HTR-8/SVneo (cell line): ENCODE measurements at regions not wholly inside any gene's neighbourhood (a gene's known extent, or its start where the extent isn't known, plus 50 kb on each side); places are given as distances from the start of the nearest gene placed in this dataset.

Source experiments
- DNase-seq: peaks from one replicate; pipeline ENCODE4 v3.0.0; 2011; ENCODE audit warnings: low spot score, mixed read lengths; ENCODE audit not compliant: insufficient read length
- FAIRE-seq: peaks from 2 replicates; lab custom pipeline; 2011; peaks lifted over from hg19 to GRCh38; lab: Jason Lieb, UNC

GRCh38 chr2:236403125-236403524 is 138.9 kb upstream of the ASB18 start:
- DNase-seq (no peak), FAIRE-seq (no peak)

DNA sequence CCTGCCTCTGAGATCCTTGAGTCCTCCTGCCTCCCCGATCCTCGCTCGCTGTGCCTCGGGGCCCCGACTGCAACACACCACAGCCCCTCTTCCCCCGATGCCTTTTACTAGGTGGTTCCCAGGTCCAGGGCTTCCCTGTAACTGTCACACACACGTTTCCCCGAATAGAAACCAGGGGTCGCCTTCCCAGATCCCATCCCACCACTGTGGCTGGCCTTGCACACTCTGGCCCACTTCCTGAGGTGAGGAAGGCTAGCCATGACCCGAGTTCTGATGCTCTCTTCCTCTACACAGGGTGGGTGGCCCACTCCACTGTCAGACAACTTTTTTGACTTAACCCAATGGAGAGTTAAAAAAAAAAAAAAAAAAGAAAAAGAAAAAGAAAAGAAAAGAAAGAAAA is 139.6 kb upstream of the ASB18 start:
- FAIRE-seq (no peak), DNase-seq (no peak)

GRCh38 chr2:236404346-236404745 is 140.1 kb upstream of the ASB18 start:
- DNase-seq, result no peak
- FAIRE-seq, result no peak

GRCh38 chr2:236405357-236405756 is 141.2 kb upstream of the ASB18 start:
- DNase-seq (no peak), FAIRE-seq (no peak)

GRCh38 chr2:236408090-236408489 is 143.9 kb upstream of the ASB18 start:
- DNase-seq, result no peak
- no peak for FAIRE-seq

- no peak for FAIRE-seq
- DNase-seq, result no peak
Observed at GRCh38 chr2:236408786-236409185, 144.6 kb upstream of the ASB18 start.

DNA sequence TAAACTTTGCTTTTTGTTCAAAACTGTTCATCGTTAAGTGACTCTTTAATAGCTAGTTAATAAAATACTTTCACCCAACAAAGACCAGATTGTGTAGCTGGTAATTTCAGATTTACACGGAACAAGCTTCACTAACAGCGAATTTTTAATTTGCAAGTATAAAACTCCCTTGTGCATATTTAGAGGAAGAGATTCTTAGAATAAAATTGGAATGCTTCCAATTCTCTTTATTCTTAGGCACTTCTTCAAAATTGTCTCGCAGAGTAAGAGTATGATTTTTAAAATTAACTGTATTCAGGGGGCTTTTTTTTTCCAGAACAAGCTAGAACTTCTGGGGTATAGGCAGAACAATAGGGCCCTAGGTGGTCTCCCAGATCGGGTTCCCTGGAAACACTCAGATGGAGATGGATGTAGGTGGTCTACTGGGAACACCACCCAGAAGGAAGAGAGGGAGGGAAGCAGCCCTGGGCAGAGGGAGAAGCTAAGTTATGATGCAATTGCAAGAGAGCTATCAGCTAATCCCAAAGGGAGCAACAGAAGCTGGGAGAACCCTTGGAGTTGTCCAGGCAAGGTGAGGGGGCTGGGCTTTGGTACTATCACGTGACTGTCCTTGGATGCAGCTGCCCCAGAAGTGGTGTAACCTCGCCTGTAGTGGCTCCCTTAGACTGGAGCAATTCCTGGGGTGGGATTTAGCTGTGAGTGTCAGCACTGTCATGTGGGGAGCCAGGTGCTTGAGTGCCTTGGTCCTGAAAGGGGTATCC is 151.7 kb upstream of the ASB18 start:
- no peak for DNase-seq
- FAIRE-seq, result no peak

DNA sequence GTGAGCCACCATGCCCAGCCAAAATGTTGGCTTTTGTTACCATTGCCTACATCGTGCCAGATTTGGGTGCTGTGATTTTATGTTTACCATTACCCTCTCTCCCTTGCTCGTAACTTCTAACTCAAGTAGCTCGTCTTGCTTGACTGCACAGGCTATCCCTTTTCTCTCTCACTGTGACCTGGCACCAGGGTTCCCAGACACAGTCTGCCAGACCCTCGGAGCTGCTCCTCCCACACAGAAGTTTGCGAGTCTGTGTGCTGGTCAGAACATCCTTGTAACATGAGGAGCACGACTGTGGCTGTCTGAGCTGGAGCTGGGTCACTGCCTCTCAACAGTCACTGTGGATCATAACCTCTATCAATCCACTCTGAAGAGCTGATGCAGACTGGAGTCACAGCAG is 152.5 kb upstream of the ACKR3 start:
- DNase-seq (no peak), FAIRE-seq (no peak)

DNA sequence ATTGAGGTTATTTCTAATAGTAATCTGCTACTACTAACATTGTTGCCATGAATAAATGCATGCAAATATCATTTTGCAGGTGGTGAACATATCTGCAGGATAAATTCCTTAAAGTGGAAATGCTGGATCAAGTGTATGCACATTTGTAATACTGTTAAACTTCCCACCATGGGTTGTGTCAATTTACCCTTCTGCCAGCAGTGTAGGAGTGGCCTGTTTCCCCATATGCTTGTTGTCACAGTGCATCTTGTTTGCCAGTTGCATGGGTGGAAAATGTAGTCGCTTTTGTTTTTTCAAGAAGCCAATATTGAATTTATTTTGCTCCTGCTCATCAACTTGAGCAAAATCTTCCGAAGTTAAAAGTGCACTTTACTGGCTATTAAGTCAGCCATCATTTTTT is 139.0 kb upstream of the ACKR3 start:
- FAIRE-seq (no peak), DNase-seq (no peak)

- DNase-seq (no peak), FAIRE-seq (no peak)
Observed at GRCh38 chr2:236434593-236434992, 135.0 kb upstream of the ACKR3 start.

- no peak for FAIRE-seq
- no peak for DNase-seq
Observed at GRCh38 chr2:236440110-236440881, 129.3 kb upstream of the ACKR3 start.

GRCh38 chr2:236444187-236444586 is 125.4 kb upstream of the ACKR3 start:
- FAIRE-seq (no peak), DNase-seq (no peak)

- FAIRE-seq (no peak), DNase-seq (no peak)
Observed at GRCh38 chr2:236445678-236446077, 123.9 kb upstream of the ACKR3 start.

GRCh38 chr2:236446521-236446920 is 123.1 kb upstream of the ACKR3 start:
- FAIRE-seq, result no peak
- no peak for DNase-seq

DNA sequence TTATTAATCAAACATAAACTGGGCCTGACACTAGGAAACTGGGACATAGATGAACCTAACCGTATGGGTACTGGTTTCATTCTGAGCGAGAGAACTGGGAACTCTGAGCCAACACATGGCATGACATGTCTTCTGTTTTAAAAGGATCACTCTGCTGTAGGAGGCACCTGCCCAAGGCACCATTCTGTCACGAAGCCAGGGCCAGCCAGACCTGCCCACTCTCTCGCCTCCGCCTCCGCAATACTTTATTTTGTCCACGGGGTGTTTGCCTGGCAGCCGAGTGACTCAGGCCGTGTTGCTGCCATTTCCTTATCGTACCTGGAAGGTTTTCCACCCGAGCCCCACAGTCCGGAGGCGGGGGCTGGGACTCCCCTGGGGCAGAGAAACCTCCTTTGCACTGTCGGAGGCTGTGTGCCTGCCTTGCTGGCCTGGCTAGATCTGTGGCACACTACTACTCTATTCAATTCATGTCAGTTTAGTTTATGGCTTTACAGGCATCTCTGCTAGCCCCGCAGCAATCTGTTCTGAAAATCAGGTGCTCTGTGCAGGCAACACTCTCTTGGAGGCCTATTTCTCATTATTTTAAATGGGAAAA is 120.4 kb upstream of the ACKR3 start:
- DNase-seq (no peak), FAIRE-seq (no peak)

GRCh38 chr2:236452238-236452637 is 117.4 kb upstream of the ACKR3 start:
- DNase-seq, result no peak
- no peak for FAIRE-seq

- FAIRE-seq (no peak), DNase-seq (no peak)
Observed at GRCh38 chr2:236454076-236454475, 115.5 kb upstream of the ACKR3 start.

DNA sequence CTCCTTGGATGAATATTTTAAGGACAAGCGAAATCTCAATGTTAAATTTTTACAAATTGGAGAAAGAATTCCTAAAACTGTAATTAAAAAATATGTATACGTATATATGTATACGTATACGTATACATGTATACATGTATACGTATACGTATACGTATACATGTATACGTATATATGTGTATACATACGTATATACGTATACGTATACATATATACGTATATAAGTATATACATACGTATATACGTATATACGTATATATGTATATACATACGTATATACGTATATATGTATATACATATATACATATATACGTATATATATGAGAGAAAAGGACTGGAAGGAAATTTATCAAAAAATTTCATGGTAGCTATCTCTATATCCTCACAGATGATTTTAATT is 110.2 kb upstream of the ACKR3 start:
- DNase-seq (no peak), FAIRE-seq (no peak)

DNA sequence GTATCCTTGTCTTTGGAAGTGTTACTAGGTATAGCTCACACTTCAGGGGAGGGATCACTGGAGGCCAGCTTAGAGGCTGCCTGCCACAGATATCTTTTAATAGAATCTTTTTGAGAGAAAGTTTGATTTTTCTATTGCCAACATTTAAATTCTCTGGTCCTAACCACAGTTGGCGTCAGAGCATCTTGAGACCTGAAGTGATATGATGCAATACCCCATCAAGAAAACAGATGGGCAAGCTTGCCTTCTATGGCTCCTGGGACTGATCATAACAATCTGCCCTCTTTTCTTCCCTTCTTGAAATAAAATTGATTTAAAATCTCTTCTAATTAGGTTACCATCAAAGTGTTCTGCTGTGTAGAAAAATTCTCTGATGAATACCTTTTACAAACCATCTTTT is 105.5 kb upstream of the ACKR3 start:
- DNase-seq, result no peak
- FAIRE-seq, result no peak

GRCh38 chr2:236472720-236473495 is 96.7 kb upstream of the ACKR3 start:
- no peak for DNase-seq
- no peak for FAIRE-seq

DNA sequence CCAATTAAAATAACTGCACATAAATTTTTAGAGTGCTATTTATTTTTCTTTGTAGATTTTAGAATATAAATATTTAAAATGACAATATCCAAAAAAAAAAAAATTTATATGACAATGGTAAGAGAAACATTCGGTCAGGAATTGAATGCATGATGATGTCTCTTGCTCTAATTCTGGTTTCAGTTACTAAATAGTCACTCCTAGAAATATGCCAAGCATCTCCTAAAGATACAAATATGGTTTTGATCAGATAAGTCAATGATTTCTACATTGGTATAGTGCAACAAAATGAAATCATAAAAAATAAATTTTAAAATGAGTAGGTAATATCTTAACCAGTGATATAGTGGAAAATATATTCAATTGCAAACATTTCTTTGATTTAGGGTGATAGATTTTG is 95.9 kb upstream of the ACKR3 start:
- FAIRE-seq, result no peak
- no peak for DNase-seq
